GM21737 (cell line): ENCODE measurements at regions not wholly inside any gene's neighbourhood (a gene's known extent, or its start where the extent isn't known, plus 50 kb on each side); places are given as distances from the start of the nearest gene placed in this dataset.

Source experiments
- ATAC-seq: cut with Tn5 transposase; IDR thresholded peaks from one replicate; pipeline ENCODE4 v1.9.1; 2021; ENCODE audit warnings: mild to moderate bottlenecking, moderate library complexity; ENCODE audit not compliant: unreplicated experiment

DNA sequence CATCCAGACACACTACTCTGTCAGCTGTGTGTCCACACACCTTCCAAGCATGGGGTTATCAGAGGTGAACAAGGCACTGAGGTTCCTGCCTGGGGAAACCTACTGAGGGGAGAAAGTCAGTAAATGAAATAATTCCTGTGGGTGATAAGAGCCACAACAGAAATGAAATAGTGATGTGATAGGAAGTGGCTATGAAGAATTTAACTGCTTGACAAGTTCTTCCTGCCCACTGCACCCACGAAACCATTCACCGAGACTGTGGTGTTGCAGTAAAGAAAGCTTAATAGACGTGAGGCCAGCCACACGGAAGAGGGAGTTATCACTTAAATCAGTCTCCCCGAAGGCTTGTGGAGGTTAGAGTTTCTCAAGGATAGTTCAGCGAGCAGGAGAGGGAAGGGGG lies 353.1 kb downstream of the UQCRFS1 start:
- no peak for ATAC-seq

DNA sequence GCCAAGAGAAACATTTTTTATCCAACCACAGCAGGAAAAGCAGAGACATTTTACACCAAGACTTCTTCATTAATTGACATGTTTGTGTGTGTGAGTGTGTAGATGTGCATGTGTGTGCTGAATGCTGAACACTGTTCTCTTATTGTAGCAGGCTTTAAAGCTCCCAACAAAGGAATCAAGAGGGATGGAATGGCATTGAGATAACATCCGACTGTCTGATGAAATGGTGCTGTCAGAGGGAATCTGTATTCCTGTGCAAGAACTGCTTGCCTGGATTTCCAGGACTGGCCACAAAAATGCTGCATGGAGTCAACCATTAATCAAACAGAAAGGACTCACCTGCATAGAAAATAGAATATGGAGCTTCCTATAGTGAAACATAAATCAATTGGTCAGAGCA lies 354.0 kb downstream of the UQCRFS1 start:
- no peak for ATAC-seq

DNA sequence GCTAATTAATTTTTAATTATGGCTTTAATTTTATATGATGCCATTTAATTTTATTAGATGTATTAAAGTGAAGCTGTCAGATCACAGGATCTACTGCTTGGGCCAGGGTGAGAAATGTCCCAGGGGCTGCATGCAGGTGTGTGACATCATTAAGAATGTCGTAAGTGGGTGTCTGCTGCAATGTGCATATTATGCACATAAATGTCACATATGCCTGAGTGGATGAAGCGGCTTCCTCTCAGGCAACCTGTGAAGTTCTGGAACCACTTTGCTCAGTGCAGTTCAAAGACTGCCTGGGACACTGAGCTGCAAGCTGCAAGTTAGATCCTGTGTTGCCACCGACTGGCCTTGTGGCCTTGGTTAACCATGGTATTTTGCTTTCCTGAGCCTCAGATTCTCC lies 355.0 kb downstream of the UQCRFS1 start:
- no peak for ATAC-seq

DNA sequence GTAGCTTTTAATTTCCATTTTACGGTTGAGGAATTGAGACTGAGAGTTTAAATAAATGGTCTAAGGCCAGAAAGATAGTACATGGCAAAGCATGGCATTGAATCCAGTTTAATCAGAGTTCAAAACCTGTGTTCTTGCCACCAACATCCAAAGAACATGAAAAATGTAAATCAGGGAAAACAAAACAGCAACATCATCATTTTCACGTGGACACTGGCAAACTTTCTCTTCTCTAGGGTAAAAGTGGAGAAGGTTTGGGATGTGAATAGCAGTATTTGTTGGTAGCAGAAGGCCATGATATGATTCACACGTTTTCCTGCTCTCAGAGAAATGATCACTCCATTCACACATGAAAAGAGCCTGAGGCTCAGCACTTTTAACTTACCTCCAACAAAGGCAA lies 357.7 kb downstream of the UQCRFS1 start:
- ATAC-seq = no peak

GRCh38 chr19:28847468-28847867 lies 365.5 kb downstream of the UQCRFS1 start:
- ATAC-seq = no peak

GRCh38 chr19:28846094-28846812 lies 366.7 kb downstream of the UQCRFS1 start:
- ATAC-seq = no peak

DNA sequence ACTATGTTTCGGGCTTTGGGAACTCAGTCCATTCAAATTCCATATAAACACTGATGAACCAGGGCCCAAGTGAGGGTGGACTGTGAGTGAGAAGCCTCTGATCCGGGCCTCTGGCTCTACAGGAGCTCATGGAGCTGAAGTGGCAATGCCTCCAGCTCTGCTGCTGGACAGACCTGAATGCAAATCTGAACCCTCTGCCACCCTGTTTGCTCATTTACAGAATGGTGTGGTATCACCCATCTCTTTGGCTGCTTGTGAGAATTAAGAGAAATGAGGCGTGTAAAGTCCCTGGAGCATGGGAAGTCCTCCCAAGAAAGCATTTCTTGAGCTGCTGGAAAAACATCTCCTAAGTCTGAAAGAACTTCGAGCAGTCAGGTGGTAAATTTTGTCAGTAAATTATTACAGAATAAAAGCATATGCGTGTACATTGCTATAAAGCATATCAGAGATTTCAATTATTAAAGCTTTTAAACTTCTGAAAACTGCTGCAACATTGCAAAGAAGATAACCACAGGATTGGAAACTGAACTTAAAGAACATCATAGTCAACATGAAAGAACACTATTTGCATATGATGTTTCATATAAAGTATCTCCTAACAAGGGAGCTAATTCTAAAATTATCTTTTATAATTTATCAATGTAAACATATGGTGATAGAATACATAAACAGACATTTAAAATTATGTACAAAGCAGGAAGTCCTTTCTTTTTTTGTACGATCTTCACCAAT lies 369.0 kb downstream of the UQCRFS1 start:
- no peak for ATAC-seq

GRCh38 chr19:28841531-28841930 lies 371.4 kb downstream of the UQCRFS1 start:
- ATAC-seq = no peak

DNA sequence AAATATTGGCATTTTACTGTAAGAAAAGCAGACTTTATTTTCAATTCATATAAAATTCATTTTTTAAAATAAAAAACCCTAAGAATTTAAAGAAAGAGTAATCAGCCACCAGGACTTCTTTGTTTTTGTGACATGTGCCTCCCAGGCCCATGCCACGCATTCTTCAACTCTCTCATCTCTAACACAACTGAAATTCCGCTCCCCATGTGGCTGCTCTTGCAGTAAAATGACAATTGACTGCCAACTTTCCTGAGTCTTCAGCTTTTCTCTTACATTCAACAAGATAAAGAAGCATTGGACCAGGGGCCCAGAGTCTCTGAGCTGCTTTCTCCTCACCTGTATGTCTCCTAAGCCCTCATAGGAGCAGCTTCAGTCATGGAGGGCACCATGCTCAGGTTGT lies 372.1 kb downstream of the UQCRFS1 start:
- no peak for ATAC-seq

DNA sequence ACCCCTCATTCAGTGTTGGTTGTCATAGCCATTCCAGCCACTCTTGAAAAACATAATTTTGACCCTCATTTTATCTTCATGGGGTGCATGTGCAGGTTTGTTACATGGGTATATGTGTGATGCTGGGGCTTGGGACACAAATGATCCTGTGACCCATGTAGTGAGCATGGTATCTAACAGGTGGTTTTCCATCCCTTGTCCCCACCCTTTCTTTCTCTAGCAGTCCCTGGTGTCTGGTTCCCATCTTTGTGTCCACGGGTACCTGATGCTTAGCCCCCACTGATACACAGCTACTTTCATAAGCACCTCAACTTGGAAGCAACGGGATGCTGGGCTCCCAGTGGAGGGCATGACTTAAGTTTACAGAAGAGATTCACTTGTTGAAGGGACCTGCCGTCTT lies 373.5 kb downstream of the UQCRFS1 start:
- ATAC-seq = no peak

GRCh38 chr19:28838909-28839308 lies 374.0 kb downstream of the UQCRFS1 start:
- no peak for ATAC-seq

- ATAC-seq = no peak
Measured at GRCh38 chr19:28836421-28836820, 376.5 kb downstream of the UQCRFS1 start.

DNA sequence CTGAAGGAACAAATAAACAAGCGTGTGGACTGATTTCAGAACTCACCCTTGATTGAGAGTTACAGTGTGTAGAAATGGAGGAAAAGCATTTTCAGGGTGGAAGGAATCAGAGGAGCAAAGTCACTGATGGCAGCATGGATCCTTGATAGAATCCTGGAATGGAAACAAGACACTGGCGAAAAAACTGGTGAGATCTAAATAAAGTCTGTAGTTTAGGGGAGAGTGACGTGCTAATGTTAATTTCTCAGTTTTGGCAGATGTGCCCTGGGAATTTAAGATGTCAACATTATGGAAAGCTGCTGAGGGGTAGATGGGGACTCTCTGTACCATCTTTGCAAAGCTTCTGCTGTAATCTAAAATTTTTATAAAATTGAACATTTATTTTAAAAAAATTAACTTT lies 378.0 kb downstream of the UQCRFS1 start:
- no peak for ATAC-seq

DNA sequence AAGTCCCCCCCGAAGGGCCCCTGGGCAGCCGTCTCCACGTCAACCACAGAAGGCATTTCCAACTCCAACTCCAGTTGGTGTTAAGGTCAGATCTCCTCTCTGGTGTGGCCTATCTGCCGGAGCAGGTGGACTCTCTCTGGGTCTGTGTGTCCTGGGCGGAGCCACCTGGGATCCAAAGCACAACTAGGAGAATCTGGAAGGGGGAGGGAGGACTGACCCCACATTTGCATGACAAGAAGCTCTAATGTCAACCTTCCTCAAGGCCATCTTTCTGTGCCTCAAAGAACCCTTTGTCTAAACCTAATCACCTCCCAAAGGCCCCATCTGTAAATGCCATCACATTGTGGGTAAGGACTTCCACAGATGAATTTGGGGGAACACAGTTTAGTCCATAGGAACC lies 381.5 kb downstream of the UQCRFS1 start:
- no peak for ATAC-seq

DNA sequence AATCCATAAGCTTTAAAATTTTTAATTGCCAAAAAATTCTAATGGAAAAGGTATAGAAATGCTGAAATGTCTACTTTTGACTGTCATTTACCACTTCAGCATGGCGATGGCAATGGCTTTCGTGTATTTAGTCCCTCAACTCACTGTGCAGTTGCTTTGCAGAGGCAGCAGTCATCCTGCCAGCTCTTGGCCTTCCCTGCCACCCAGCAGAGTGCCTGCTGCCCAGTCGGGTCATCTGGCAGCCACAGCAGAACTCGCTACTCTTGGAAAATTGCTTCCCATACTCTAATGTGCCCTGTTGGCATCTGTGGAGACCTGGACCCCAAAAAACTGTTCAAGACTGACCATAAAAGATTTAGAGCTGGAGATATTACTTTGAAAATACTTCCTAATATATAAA lies 383.2 kb downstream of the UQCRFS1 start:
- ATAC-seq = no peak

GRCh38 chr19:28829359-28829758 lies 383.6 kb downstream of the UQCRFS1 start:
- ATAC-seq = no peak

- ATAC-seq = no peak
Measured at GRCh38 chr19:28828276-28828870, 384.6 kb downstream of the UQCRFS1 start.

GRCh38 chr19:28827382-28827781 lies 385.6 kb downstream of the UQCRFS1 start:
- ATAC-seq = no peak

GRCh38 chr19:28823338-28823961 lies 389.5 kb downstream of the UQCRFS1 start:
- ATAC-seq = no peak

DNA sequence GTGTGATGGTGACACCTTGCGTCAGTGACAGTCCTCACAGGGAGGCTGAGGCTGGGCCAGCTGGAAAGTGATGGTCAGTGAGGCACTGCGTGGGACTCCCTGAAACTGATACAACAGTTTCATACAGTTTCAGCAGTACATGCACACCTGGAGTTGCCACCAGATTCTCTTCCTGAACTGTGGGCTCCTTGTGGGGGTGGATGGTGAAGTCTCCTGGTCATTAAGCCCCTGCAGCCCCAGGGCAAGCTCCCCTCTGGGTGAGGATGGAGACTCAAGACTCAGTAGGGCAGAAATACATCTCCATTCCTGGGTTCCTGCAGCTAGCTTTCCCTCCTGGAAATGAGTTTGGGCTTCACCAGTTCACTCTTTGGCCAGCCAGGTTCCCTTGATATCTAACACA lies 392.7 kb downstream of the UQCRFS1 start:
- no peak for ATAC-seq

- no peak for ATAC-seq
Measured at GRCh38 chr19:28815257-28815656, 397.7 kb downstream of the UQCRFS1 start.

GRCh38 chr19:28794301-28794700 lies 418.6 kb downstream of the UQCRFS1 start:
- ATAC-seq = no peak
